Neural progenitor cell (in vitro differentiated cells): ENCODE measurements at regions not wholly inside any gene's neighbourhood (a gene's known extent, or its start where the extent isn't known, plus 50 kb on each side); places are given as distances from the start of the nearest gene placed in this dataset.
"Not testable (repeated sequence)": the region's sequence is repeated elsewhere in the genome, so short reads cannot be mapped to it uniquely, and the experiment has no call there.

Experiments used
- DNase-seq: peaks from one replicate; pipeline ENCODE4 v3.0.0-alpha.2; 2016; ENCODE audit warnings: low spot score
- H2AFZ ChIP-seq: fragments of 200-600 bp; sonication (generic); replicated peaks from 2 replicates; pipeline ENCODE4 v1.6.1; 2016; ENCODE audit warnings: antibody characterized with exemption
- H3F3A ChIP-seq: fragments of 200-600 bp; sonication (generic); 2 replicates; pipeline ENCODE4 v1.6.1; 2016; ENCODE audit warnings: antibody characterized with exemption, low read depth
- H3K27ac ChIP-seq: fragments of 200-600 bp; sonication (generic); 2 replicates; pipeline ENCODE4 v1.5.1; 2016; ENCODE audit warnings: mild to moderate bottlenecking
- H3K27me3 ChIP-seq: fragments of 200-600 bp; sonication (generic); 2 replicates; pipeline ENCODE4 v1.6.1; 2016; ENCODE audit warnings: mild to moderate bottlenecking, moderate library complexity
- H3K36me3 ChIP-seq: fragments of 200-600 bp; sonication (generic); 2 replicates; pipeline ENCODE4 v1.5.1; 2016
- H3K4me1 ChIP-seq: fragments of 200-600 bp; sonication (generic); 2 replicates; pipeline ENCODE4 v1.6.1; 2016; ENCODE audit warnings: mixed run types
- H3K4me2 ChIP-seq: fragments of 200-600 bp; sonication (generic); 2 replicates; pipeline ENCODE4 v1.6.1; 2016
- H3K4me3 ChIP-seq: fragments of 200-600 bp; sonication (generic); 2 replicates; pipeline ENCODE4 v1.5.1; 2016
- H3K79me2 ChIP-seq: fragments of 200-600 bp; sonication (generic); 2 replicates; pipeline ENCODE4 v1.6.1; 2016; ENCODE audit warnings: low read depth
- H3K9ac ChIP-seq: fragments of 200-600 bp; sonication (generic); 2 replicates; pipeline ENCODE4 v1.6.1; 2016
- H3K9me3 ChIP-seq: fragments of 200-600 bp; sonication (generic); 2 replicates; pipeline ENCODE4 v1.5.1; 2016; ENCODE audit warnings: low read depth
- H4K20me1 ChIP-seq: fragments of 200-600 bp; sonication (generic); 2 replicates; pipeline ENCODE4 v1.6.1; 2016; ENCODE audit warnings: low read depth
- H3K27ac Mint-ChIP-seq: 3 replicates; pipeline ENCODE4 v1.8.0; 2021; ENCODE audit warnings: mixed read lengths
- H3K27me3 Mint-ChIP-seq: 2 replicates; pipeline ENCODE4 v1.8.0; 2022; ENCODE audit warnings: low read depth, mild to moderate bottlenecking, inconsistent platforms, moderate library complexity, mixed read lengths; ENCODE audit not compliant: insufficient read depth
- H3K36me3 Mint-ChIP-seq: 3 replicates; pipeline ENCODE4 v1.8.0; 2021; ENCODE audit warnings: mixed read lengths
- H3K4me1 Mint-ChIP-seq: 3 replicates; pipeline ENCODE4 v1.8.0; 2021; ENCODE audit warnings: mixed read lengths
- H3K4me3 Mint-ChIP-seq: 3 replicates; pipeline ENCODE4 v1.8.0; 2021; ENCODE audit warnings: mild to moderate bottlenecking, moderate library complexity, mixed read lengths
- H3K9me3 Mint-ChIP-seq: 3 replicates; pipeline ENCODE4 v1.8.0; 2020; ENCODE audit warnings: mixed read lengths
- EZH2 ChIP-seq: fragments of 200-600 bp; sonication (generic); IDR thresholded peaks from 2 replicates; pipeline ENCODE4 v1.6.1; 2017; ENCODE audit warnings: antibody characterized with exemption, mild to moderate bottlenecking, moderate library complexity
- EZH2phosphoT487 ChIP-seq: fragments of 200-600 bp; sonication (generic); IDR thresholded peaks from 2 replicates; pipeline ENCODE4 v1.6.1; 2017; ENCODE audit warnings: antibody characterized with exemption
- TF ChIP-seq, protein P1 (sequence below): fragments of 200-600 bp; sonication (generic); IDR thresholded peaks from 2 replicates; pipeline ENCODE4 v1.5.1; 2017; ENCODE audit warnings: antibody characterized with exemption, mild to moderate bottlenecking

- Mint-ChIP-seq H3K36me3 (no peaks in the 10 kb centered on the region), H3K4me3 (no peak overlapping the region), H3K9me3 (peaks cover 17% of the 10 kb centered on the region), H3K27ac (no peak overlapping the region), H3K4me1 (peaks cover 5% of the 10 kb centered on the region), H3K27me3 (peaks cover 3% of the 10 kb centered on the region)
- H3K4me1 ChIP-seq: peaks cover 10% of the 10 kb centered on the region
- no peak overlapping the region for H2AFZ ChIP-seq
- H3K27ac ChIP-seq: no peak overlapping the region
- H3K27me3 ChIP-seq: no peaks in the 10 kb centered on the region
- H3K9ac ChIP-seq: no peak overlapping the region
- no peaks in the 10 kb centered on the region for H3K36me3 ChIP-seq
- no peaks in the 10 kb centered on the region for H4K20me1 ChIP-seq
- no peaks in the 10 kb centered on the region for H3K79me2 ChIP-seq
- TF ChIP-seq, protein P1, sequence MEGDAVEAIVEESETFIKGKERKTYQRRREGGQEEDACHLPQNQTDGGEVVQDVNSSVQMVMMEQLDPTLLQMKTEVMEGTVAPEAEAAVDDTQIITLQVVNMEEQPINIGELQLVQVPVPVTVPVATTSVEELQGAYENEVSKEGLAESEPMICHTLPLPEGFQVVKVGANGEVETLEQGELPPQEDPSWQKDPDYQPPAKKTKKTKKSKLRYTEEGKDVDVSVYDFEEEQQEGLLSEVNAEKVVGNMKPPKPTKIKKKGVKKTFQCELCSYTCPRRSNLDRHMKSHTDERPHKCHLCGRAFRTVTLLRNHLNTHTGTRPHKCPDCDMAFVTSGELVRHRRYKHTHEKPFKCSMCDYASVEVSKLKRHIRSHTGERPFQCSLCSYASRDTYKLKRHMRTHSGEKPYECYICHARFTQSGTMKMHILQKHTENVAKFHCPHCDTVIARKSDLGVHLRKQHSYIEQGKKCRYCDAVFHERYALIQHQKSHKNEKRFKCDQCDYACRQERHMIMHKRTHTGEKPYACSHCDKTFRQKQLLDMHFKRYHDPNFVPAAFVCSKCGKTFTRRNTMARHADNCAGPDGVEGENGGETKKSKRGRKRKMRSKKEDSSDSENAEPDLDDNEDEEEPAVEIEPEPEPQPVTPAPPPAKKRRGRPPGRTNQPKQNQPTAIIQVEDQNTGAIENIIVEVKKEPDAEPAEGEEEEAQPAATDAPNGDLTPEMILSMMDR: no peak
- TF ChIP-seq EZH2phosphoT487 (no peak), EZH2 (no peak)
- no peak overlapping the region for H3K4me3 ChIP-seq
- DNase-seq: no peak
- peaks cover 7% of the 10 kb centered on the region for H3F3A ChIP-seq
- no peaks in the 10 kb centered on the region for H3K9me3 ChIP-seq
- no peak overlapping the region for H3K4me2 ChIP-seq
Observed at GRCh38 chr1:228953207-228953606, 217.9 kb downstream of the RHOU start.

- H3F3A ChIP-seq, H2AFZ ChIP-seq, H3K36me3 ChIP-seq, H3K4me1 Mint-ChIP-seq, H3K36me3 Mint-ChIP-seq, H3K79me2 ChIP-seq, H3K4me3 ChIP-seq, H3K4me2 ChIP-seq, H3K27ac Mint-ChIP-seq, H3K27me3 ChIP-seq, H3K4me3 Mint-ChIP-seq, H3K9me3 ChIP-seq, H4K20me1 ChIP-seq, H3K27ac ChIP-seq, DNase-seq, H3K27me3 Mint-ChIP-seq, H3K9ac ChIP-seq: not testable (repeated sequence)
- H3K9me3 Mint-ChIP-seq: peaks cover 17% of the 10 kb centered on the region
- H3K4me1 ChIP-seq: peaks cover 16% of the 10 kb centered on the region
Observed at GRCh38 chr1:228953808-228954207, 218.5 kb downstream of the RHOU start.

DNA sequence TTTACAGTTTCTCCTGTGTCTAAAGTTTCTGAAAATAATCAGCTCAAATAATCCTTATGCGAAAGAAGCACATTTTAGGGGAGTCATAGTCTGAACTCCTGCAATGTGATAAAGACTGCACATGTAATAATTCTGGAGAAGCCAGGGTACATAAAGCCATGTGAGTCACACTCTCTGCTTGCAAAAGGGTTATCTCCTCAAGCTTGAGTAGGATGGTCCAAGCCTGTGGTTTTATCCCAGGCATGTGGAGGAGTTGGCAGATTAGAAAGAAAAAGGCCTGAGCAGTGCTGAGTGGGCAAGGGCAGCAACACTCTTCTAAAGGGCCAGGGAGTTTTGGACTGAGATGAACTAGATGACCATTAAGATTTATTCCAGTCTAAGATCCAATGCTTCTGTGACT is 220.4 kb downstream of the RHOU start:
- H3K36me3 Mint-ChIP-seq: no peaks in the 10 kb centered on the region
- H3K27ac Mint-ChIP-seq: no peak overlapping the region
- Histone ChIP-seq H3K9ac (no peak overlapping the region), H3K36me3 (no peaks in the 10 kb centered on the region), H3K4me2 (no peak overlapping the region), H2AFZ (no peak overlapping the region), H3F3A (peaks cover 7% of the 10 kb centered on the region), H3K9me3 (no peaks in the 10 kb centered on the region), H3K4me3 (no peak overlapping the region), H3K79me2 (no peaks in the 10 kb centered on the region), H3K27me3 (no peaks in the 10 kb centered on the region), H3K27ac (no peak overlapping the region), H4K20me1 (no peaks in the 10 kb centered on the region), H3K4me1 (peaks cover 24% of the 10 kb centered on the region)
- H3K27me3 Mint-ChIP-seq: peaks cover 3% of the 10 kb centered on the region
- H3K4me1 Mint-ChIP-seq: peaks cover 5% of the 10 kb centered on the region
- H3K9me3 Mint-ChIP-seq: peaks cover 17% of the 10 kb centered on the region
- no peak for DNase-seq
- TF ChIP-seq, protein P1: no peak
- TF ChIP-seq EZH2phosphoT487 (no peak), EZH2 (no peak)
- no peak overlapping the region for H3K4me3 Mint-ChIP-seq

GRCh38 chr1:228956864-228957263 is 221.6 kb downstream of the RHOU start:
- TF ChIP-seq EZH2phosphoT487 (no peak), EZH2 (no peak)
- TF ChIP-seq, protein P1: no peak
- Mint-ChIP-seq H3K4me3 (no peak overlapping the region), H3K4me1 (peaks cover 5% of the 10 kb centered on the region), H3K27me3 (peaks cover 5% of the 10 kb centered on the region), H3K27ac (no peak overlapping the region), H3K9me3 (peaks cover 17% of the 10 kb centered on the region), H3K36me3 (no peaks in the 10 kb centered on the region)
- peaks cover 7% of the 10 kb centered on the region for H3F3A ChIP-seq
- H3K4me2 ChIP-seq: no peak overlapping the region
- no peaks in the 10 kb centered on the region for H3K27me3 ChIP-seq
- no peak overlapping the region for H2AFZ ChIP-seq
- H3K27ac ChIP-seq: no peak overlapping the region
- H3K9ac ChIP-seq: no peak overlapping the region
- peaks cover 31% of the 10 kb centered on the region for H3K4me1 ChIP-seq
- no peak overlapping the region for H3K4me3 ChIP-seq
- no peaks in the 10 kb centered on the region for H3K79me2 ChIP-seq
- H4K20me1 ChIP-seq: no peaks in the 10 kb centered on the region
- no peaks in the 10 kb centered on the region for H3K36me3 ChIP-seq
- H3K9me3 ChIP-seq: no peaks in the 10 kb centered on the region
- DNase-seq: no peak
